HCT116 (cell line): ENCODE measurements at regions not wholly inside any gene's neighbourhood (a gene's known extent, or its start where the extent isn't known, plus 50 kb on each side); places are given as distances from the start of the nearest gene placed in this dataset.
A peak's percentile ranks its signal among the peaks of the same experiment; 100 is the strongest.

Source experiments
- ATAC-seq: fragments of 200-7000 bp; cut with Tn5 transposase; 2 replicates; pipeline ENCODE4 v1.9.1; 2020; ENCODE audit warnings: mild to moderate bottlenecking, moderate library complexity
- BruUV-seq: library from RNA; stranded (reverse); fragments of 400-500 nt; replicated peaks from 2 replicates; lab custom pipeline; 2021; lab: Mats Ljungman, UMichigan
- CTCF ChIA-PET: fragments of 300-600 bp; sonication (Branson Sonifier 250); formaldehyde crosslinking; loops from one replicate; lab custom pipeline; 2021; ENCODE audit warnings: antibody characterized with exemption; lab: Charles Lee
- POLR2A ChIA-PET: fragments of 300-600, 350-600 bp; sonication (Branson Sonifier 250); formaldehyde crosslinking; loops from one replicate; lab custom pipeline; 2021; ENCODE audit warnings: antibody characterized with exemption; lab: Charles Lee
- RAD21 ChIA-PET, 2 experiments: fragments of 300-600 bp; sonication (Branson Sonifier 250); formaldehyde crosslinking; loops; one replicate each; lab custom pipeline; 2023; ENCODE audit warnings: low total read pairs in 2 of 2; ENCODE audit not compliant: uncharacterized antibody in 2 of 2, unreplicated experiment in 2 of 2, low non-redundant PET in 1 of 2; lab: Charles Lee
- DNase-seq: peaks from one replicate; pipeline ENCODE4 v3.0.0-alpha.2; 2010; ENCODE audit warnings: low read depth, low spot score
- H2AFZ ChIP-seq: fragments of 200-600 bp; shearing (Covaris generic), sonication (generic); 2 replicates; pipeline ENCODE4 v1.6.1; 2017; ENCODE audit warnings: low read depth, mixed run types, mixed read lengths, antibody characterized with exemption, low read length; ENCODE audit not compliant: poor library complexity, severe bottlenecking
- H3K27ac ChIP-seq: 2 replicates; pipeline ENCODE4 v1.5.1; 2012; ENCODE audit warnings: low read depth, low read length
- H3K27me3 ChIP-seq: fragments of 200-600 bp; sonication (generic); 2 replicates; pipeline ENCODE4 v1.6.1; 2016; ENCODE audit warnings: mixed run types, low read length, mixed read lengths; ENCODE audit not compliant: insufficient read depth
- H3K36me3 ChIP-seq, 2 experiments: fragments of 200-500 bp in 1 of 2; fragments of 200-600 bp in 1 of 2; sonication (Bioruptor generic) in 1 of 2; sonication (generic) in 1 of 2; 2 replicates each; pipeline versions ENCODE4 v1.5.1 to v1.6.1; 2014 to 2016; ENCODE audit warnings: low read length in 2 of 2, inconsistent platforms in 1 of 2, mixed read lengths in 1 of 2, mixed run types in 1 of 2; ENCODE audit not compliant: insufficient read depth in 2 of 2, control insufficient read depth in 1 of 2
- H3K4me1 ChIP-seq, 2 experiments: fragments of 200-600 bp in 1 of 2; sonication (generic) in 1 of 2; 2 replicates each; pipeline versions ENCODE4 v1.5.1 to v1.6.1; 2012 to 2017; ENCODE audit warnings: low read length in 2 of 2, inconsistent platforms in 1 of 2, mild to moderate bottlenecking in 1 of 2, mixed read lengths in 1 of 2, mixed run types in 1 of 2, moderate library complexity in 1 of 2; ENCODE audit not compliant: insufficient read depth in 2 of 2, control insufficient read depth in 1 of 2
- H3K4me2 ChIP-seq: fragments of 200-600 bp; sonication (generic); 2 replicates; pipeline ENCODE4 v1.6.1; 2017; ENCODE audit warnings: mixed run types, low read length, mixed read lengths
- H3K4me3 ChIP-seq, 2 experiments: fragments of 200-600 bp in 1 of 2; sonication (generic) in 1 of 2; replicated peaks in 1 of 2; 2 replicates each; pipeline ENCODE4 v1.5.1; 2011 to 2016; ENCODE audit warnings: low read length in 2 of 2, control low read depth in 1 of 2, low read depth in 1 of 2, mild to moderate bottlenecking in 1 of 2, mixed read lengths in 1 of 2, mixed run types in 1 of 2
- H3K79me2 ChIP-seq: fragments of 200-600 bp; sonication (generic); 2 replicates; pipeline ENCODE4 v1.6.1; 2017; ENCODE audit warnings: mild to moderate bottlenecking, mixed run types, low read length, moderate library complexity, mixed read lengths; ENCODE audit not compliant: insufficient read depth
- H3K9ac ChIP-seq: fragments of 200-600 bp; sonication (generic); 2 replicates; pipeline ENCODE4 v1.6.1; 2016; ENCODE audit warnings: low read length, mixed read lengths
- H3K9me2 ChIP-seq: fragments of 200-600 bp; sonication (generic), shearing (Covaris generic); 2 replicates; pipeline ENCODE4 v1.6.1; 2017; ENCODE audit warnings: mixed run types, mild to moderate bottlenecking, moderate library complexity; ENCODE audit not compliant: insufficient read depth
- H3K9me3 ChIP-seq, 2 experiments: fragments of 200-500 bp in 1 of 2; fragments of 200-600 bp in 1 of 2; sonication (Bioruptor generic) in 1 of 2; sonication (generic) in 1 of 2; 2 replicates each; pipeline ENCODE4 v1.6.1; 2014 to 2017; ENCODE audit warnings: low read length in 2 of 2, mixed read lengths in 2 of 2, inconsistent platforms in 1 of 2, low read depth in 1 of 2, mild to moderate bottlenecking in 1 of 2, mixed run types in 1 of 2, moderate library complexity in 1 of 2; ENCODE audit not compliant: control insufficient read depth in 1 of 2, insufficient read depth in 1 of 2
- H4K20me1 ChIP-seq: fragments of 200-600 bp; sonication (generic), shearing (Covaris generic); 2 replicates; pipeline ENCODE4 v1.6.1; 2017; ENCODE audit warnings: mixed run types, mild to moderate bottlenecking, moderate library complexity; ENCODE audit not compliant: insufficient read depth
- CBX3 ChIP-seq: IDR thresholded peaks from 2 replicates; pipeline ENCODE4 v1.6.1; 2012; ENCODE audit warnings: low read depth
- CEBPB ChIP-seq: IDR thresholded peaks from 2 replicates; pipeline ENCODE4 v1.6.1; 2012; ENCODE audit warnings: low read depth
- CTCF ChIP-seq, 3 experiments: fragments of 200-600 bp in 1 of 3; sonication (generic) in 1 of 3; IDR thresholded peaks in 2 of 3; conservative IDR thresholded peaks in 1 of 3; 2 replicates each; pipeline ENCODE4 v1.5.1; 2012 to 2017; ENCODE audit warnings: low read depth in 2 of 3, low read length in 2 of 3, antibody characterized with exemption in 1 of 3, borderline replicate concordance in 1 of 3, control low read depth in 1 of 3, mild to moderate bottlenecking in 1 of 3, mixed read lengths in 1 of 3, mixed run types in 1 of 3, moderate library complexity in 1 of 3; ENCODE audit not compliant: insufficient read depth in 1 of 3
- ELF1 ChIP-seq: IDR thresholded peaks from 2 replicates; pipeline ENCODE4 v1.6.1; 2012; ENCODE audit warnings: low read depth, borderline replicate concordance
- EZH2phosphoT487 ChIP-seq: fragments of 200-600 bp; IDR thresholded peaks from 2 replicates; pipeline ENCODE4 v1.6.1; 2018; ENCODE audit warnings: antibody characterized with exemption, borderline replicate concordance
- MAX ChIP-seq: IDR thresholded peaks from 2 replicates; pipeline ENCODE4 v1.6.1; 2012
- POLR2AphosphoS5 ChIP-seq: IDR thresholded peaks from 2 replicates; pipeline ENCODE4 v1.6.1; 2011; ENCODE audit warnings: mild to moderate bottlenecking, low read depth, low read length, moderate library complexity
- SP1 ChIP-seq: IDR thresholded peaks from 2 replicates; pipeline ENCODE4 v1.6.1; 2012; ENCODE audit warnings: low read depth
- SRF ChIP-seq: IDR thresholded peaks from 2 replicates; pipeline ENCODE4 v1.6.1; 2012; ENCODE audit warnings: low read depth
- YY1 ChIP-seq: IDR thresholded peaks from 2 replicates; pipeline ENCODE4 v1.6.1; 2011; ENCODE audit warnings: low read length, low read depth, moderate library complexity, mild to moderate bottlenecking; ENCODE audit not compliant: insufficient replicate concordance; ENCODE audit errors: extremely low read depth
- ZBTB33 ChIP-seq: IDR thresholded peaks from 2 replicates; pipeline ENCODE4 v1.6.1; 2011; ENCODE audit warnings: mild to moderate bottlenecking, low read length, moderate library complexity; ENCODE audit not compliant: insufficient replicate concordance; ENCODE audit errors: extremely low read depth
- ZFX ChIP-seq: fragments of 450-650 bp; IDR thresholded peaks from 2 replicates; pipeline ENCODE4 v1.6.1; 2017
- ZNF274 ChIP-seq: fragments of 200-500 bp; sonication (Bioruptor generic); IDR thresholded peaks from 2 replicates; pipeline ENCODE4 v1.6.1; 2014; ENCODE audit warnings: mild to moderate bottlenecking, low read depth, low read length, inconsistent platforms
- intact Hi-C: fragments of 100-400 bp; cut with micrococcal nuclease; formaldehyde crosslinking; loops from 2 replicates; pipeline ENCODE4 v1.10.0; 2022

GRCh38 chr2:139196754-139197153, 416.6 kb upstream of the NXPH2 start:
- TF ChIP-seq CTCF (IDR thresholded peaks at IDR 0.05 in 2 of 3, conservative IDR thresholded peaks at IDR 0.05 in 1 of 3; ENCODE audit: borderline replicate concordance in 1 of 3, insufficient read depth in 1 of 3, low read depth in 2 of 3, low read length in 2 of 3), result peak in 2 of 3 experiments; percentile 17 to 27; a peak in 3 of 6 replicates
- no peak for TF ChIP-seq ZFX
- no peak for TF ChIP-seq SP1
- Histone ChIP-seq H3K4me3 (no peak overlapping the region), H3K27ac (no peak overlapping the region), H3K36me3 (no peaks in the 10 kb centered on the region), H3K27me3 (no peaks in the 10 kb centered on the region), H4K20me1 (no peaks in the 10 kb centered on the region), H3K9ac (no peak overlapping the region), H3K9me3 (no peaks in the 10 kb centered on the region), H3K9me2 (no peaks in the 10 kb centered on the region), H2AFZ (no peak overlapping the region), H3K4me2 (no peak overlapping the region), H3K4me1 (no peaks in the 10 kb centered on the region), H3K79me2 (no peaks in the 10 kb centered on the region)
- ChIA-PET CTCF (no interaction called here), POLR2A (no interaction called here), RAD21 (no interaction called here)
- peak; percentile 54; the same call in 1 of the 2 replicates for ATAC-seq
- intact Hi-C loops, result no loop called here
- no TSS peak for BruUV-seq
- DNase-seq, result no peak

GRCh38 chr2:139194546-139194945, 414.4 kb upstream of the NXPH2 start:
- POLR2A ChIA-PET, result no interaction called here
- Histone ChIP-seq H3K27ac (no peak overlapping the region), H3K9me3 (no peaks in the 10 kb centered on the region), H3K9ac (no peak overlapping the region), H3K9me2 (no peaks in the 10 kb centered on the region), H3K4me2 (no peak overlapping the region), H2AFZ (no peak overlapping the region), H4K20me1 (no peaks in the 10 kb centered on the region), H3K79me2 (no peaks in the 10 kb centered on the region), H3K36me3 (no peaks in the 10 kb centered on the region), H3K27me3 (no peaks in the 10 kb centered on the region), H3K4me3 (no peak overlapping the region), H3K4me1 (no peaks in the 10 kb centered on the region)
- CTCF ChIA-PET, result no interaction called here
- TF ChIP-seq CBX3 (no peak), EZH2phosphoT487 (no peak), CTCF (IDR thresholded peaks at IDR 0.05 in 2 of 3, conservative IDR thresholded peaks at IDR 0.05 in 1 of 3; ENCODE audit: borderline replicate concordance in 1 of 3, insufficient read depth in 1 of 3, low read depth in 2 of 3, low read length in 2 of 3) (no peak), ELF1 (no peak), ZBTB33 (no peak), ZFX (no peak), SRF (no peak), CEBPB (no peak), ZNF274 (no peak), POLR2AphosphoS5 (no peak), MAX (no peak), YY1 (no peak)
- intact Hi-C loops, result no loop called here
- RAD21 ChIA-PET, result no interaction called here
- BruUV-seq, result no TSS peak
- DNase-seq (no peak), ATAC-seq (no peak)
